ENCODE measurements at regions not wholly inside any gene's neighbourhood (a gene's known extent, or its start where the extent isn't known, plus 50 kb on each side); places are given as distances from the start of the nearest gene placed in this dataset.

DNA sequence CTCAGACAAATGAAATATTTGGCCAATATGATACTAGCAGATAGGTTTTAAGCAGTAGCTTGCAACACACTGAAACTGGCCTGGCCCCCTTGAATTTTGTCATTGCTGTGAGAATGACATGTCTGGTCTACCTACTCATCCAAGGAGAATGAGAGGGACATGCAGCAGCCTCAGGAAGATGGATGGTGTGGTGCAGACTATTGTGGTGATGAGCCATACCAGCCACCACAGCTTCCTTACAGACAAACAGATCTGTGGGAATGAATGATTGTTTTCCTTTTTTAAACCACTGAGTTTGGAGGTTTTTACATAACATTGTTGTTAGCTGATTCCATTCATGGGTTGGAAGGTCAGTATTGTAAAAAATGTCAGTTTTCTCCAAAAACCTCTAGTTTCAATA lies 133.7 kb upstream of the POU1F1 start:
- no peak for TF ChIP-seq HOMEZ (CRISPR knock-in tag; IDR thresholded peaks at IDR 0.05)
- TF ChIP-seq SREBF1 (IDR thresholded peaks at IDR 0.05; ENCODE audit: borderline replicate concordance, low read depth, low read length): no peak
- TF ChIP-seq NFRKB (IDR thresholded peaks at IDR 0.05; ENCODE audit: low read depth): no peak
